ENCODE measurements at regions not wholly inside any gene's neighbourhood (a gene's known extent, or its start where the extent isn't known, plus 50 kb on each side); places are given as distances from the start of the nearest gene placed in this dataset.

DNA sequence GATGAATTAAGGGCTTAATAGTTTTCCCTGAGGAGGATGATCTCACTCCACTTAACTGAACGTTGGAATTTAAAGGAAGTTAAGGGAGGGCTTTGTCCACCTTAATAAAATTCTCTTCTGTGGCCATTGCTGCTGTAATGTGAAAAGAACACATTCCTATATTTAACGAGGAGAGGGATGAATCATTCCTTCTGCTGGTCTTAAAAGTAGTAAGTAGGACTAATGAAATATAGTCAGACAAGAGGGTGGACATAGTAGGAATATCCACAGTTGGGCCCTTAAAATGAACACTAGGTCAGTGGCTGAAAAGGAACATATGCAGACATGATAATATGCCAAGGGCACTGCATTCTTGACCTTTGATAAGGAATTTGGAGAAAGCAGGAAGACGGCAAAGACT lies 405.6 kb downstream of the PMP22 start:
- no peak for TF ChIP-seq CTCF (IDR thresholded peaks at IDR 0.05)
- no peak for TF ChIP-seq EZH2 (IDR thresholded peaks at IDR 0.05)
- no peak for TF ChIP-seq EZH2phosphoT487 (IDR thresholded peaks at IDR 0.05)
